Gastrocnemius medialis (tissue), 4 donors: ENCODE measurements at regions not wholly inside any gene's neighbourhood (a gene's known extent, or its start where the extent isn't known, plus 50 kb on each side); places are given as distances from the start of the nearest gene placed in this dataset.

Source experiments
- POLR2A ChIP-seq, 2 donors: fragments of 450-650 bp; IDR thresholded peaks; one replicate each; pipeline ENCODE4 v1.6.1; 2017; ENCODE audit warnings: antibody characterized with exemption in 2 of 2, mild to moderate bottlenecking in 2 of 2, moderate library complexity in 2 of 2
- TF ChIP-seq, protein P1 (sequence below), 5 experiments: fragments of 450-650 bp in 3 of 5; fragments of 200-600 bp in 2 of 5; sonication (generic) in 2 of 5; IDR thresholded peaks in 4 of 5; conservative IDR thresholded peaks in 1 of 5; 1 replicate in 4 of 5; 2 replicates in 1 of 5; pipeline ENCODE4 v1.5.1; 2016 to 2019; ENCODE audit warnings: antibody characterized with exemption in 5 of 5, mild to moderate bottlenecking in 3 of 5, moderate library complexity in 3 of 5

DNA sequence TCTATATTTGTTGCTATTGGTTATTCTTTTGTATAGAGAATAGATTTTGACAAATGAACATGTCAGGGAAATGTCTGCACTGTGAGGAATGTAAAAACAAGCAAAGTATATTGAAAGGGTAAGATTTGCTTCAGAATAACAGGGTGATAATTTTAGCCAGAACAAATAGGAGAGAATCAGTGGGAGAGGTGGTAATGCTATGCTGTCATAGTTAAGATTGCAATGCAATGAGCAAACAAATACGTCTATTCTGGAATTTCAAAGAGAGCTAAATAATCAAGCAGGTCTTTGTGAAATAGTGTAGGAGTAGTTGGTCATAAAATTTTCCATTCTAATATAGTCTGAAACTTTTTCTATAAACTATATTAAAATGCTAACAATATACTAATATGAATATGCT lies 1478.4 kb downstream of the TECRL start:
- no peak for TF ChIP-seq POLR2A (IDR thresholded peaks at IDR 0.05)
- TF ChIP-seq, protein P1, sequence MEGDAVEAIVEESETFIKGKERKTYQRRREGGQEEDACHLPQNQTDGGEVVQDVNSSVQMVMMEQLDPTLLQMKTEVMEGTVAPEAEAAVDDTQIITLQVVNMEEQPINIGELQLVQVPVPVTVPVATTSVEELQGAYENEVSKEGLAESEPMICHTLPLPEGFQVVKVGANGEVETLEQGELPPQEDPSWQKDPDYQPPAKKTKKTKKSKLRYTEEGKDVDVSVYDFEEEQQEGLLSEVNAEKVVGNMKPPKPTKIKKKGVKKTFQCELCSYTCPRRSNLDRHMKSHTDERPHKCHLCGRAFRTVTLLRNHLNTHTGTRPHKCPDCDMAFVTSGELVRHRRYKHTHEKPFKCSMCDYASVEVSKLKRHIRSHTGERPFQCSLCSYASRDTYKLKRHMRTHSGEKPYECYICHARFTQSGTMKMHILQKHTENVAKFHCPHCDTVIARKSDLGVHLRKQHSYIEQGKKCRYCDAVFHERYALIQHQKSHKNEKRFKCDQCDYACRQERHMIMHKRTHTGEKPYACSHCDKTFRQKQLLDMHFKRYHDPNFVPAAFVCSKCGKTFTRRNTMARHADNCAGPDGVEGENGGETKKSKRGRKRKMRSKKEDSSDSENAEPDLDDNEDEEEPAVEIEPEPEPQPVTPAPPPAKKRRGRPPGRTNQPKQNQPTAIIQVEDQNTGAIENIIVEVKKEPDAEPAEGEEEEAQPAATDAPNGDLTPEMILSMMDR (IDR thresholded peaks at IDR 0.05 in 4 of 5, conservative IDR thresholded peaks at IDR 0.05 in 1 of 5), result no peak
